GM21619 (cell line): ENCODE measurements at regions not wholly inside any gene's neighbourhood (a gene's known extent, or its start where the extent isn't known, plus 50 kb on each side); places are given as distances from the start of the nearest gene placed in this dataset.
"Not testable (repeated sequence)": the region's sequence is repeated elsewhere in the genome, so short reads cannot be mapped to it uniquely, and the experiment has no call there.

Experiments
- ATAC-seq: cut with Tn5 transposase; IDR thresholded peaks from one replicate; pipeline ENCODE4 v1.9.1; 2021; ENCODE audit not compliant: unreplicated experiment

- no peak for ATAC-seq
Observed at GRCh38 chr5:173496129-173496882, 120.1 kb downstream of the BOD1 start.

DNA sequence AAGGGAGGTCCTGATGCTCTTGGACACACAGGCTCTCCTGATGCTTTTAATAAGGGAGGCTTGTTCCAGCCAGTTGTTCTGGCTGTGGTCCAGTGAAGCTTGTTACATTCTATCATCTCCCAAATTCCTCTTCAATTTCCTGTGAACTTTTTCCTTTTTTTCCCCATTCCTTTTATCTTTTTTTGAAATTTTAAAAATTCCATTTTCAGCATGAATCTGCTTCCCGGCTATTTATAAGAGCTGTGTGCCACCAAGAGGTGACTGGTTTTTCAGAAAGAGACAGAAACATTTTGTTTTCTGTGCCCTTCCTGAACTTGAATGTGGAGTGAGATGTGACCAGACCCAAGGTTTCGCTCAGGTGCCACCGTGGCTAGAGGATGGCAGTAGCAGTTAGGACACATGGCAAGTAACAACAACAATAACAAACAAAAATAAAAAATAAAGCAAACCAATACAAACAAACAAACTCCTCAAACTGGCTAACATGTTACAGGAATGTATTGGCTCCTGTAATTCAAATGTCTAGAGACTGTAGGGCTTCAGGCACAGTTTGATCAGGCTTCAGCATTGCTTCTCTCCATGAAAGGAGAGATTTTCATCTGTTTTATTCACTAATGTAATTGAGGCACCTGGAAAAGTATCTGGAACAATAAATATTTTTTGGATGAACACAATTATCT is 121.1 kb downstream of the BOD1 start:
- ATAC-seq = no peak

DNA sequence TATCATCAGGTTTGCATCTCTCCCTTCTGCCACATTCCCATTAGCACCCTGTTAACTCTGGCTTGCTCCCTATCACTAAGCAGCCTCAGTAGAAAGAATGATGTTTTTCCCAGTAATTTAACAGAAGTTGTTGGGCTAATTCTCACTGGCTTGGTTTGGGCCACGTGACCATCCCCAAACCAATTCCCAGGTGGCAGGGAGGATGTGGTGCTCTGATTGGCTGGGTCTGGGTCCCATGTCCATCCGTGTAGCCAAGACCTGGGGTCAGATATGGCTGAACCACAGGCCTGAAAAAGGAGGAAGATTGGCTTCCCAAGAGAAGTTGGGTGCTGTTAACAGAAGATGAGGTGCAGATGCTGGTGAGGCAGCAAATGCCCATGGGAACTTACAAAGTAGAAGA is 122.0 kb downstream of the BOD1 start:
- no peak for ATAC-seq

DNA sequence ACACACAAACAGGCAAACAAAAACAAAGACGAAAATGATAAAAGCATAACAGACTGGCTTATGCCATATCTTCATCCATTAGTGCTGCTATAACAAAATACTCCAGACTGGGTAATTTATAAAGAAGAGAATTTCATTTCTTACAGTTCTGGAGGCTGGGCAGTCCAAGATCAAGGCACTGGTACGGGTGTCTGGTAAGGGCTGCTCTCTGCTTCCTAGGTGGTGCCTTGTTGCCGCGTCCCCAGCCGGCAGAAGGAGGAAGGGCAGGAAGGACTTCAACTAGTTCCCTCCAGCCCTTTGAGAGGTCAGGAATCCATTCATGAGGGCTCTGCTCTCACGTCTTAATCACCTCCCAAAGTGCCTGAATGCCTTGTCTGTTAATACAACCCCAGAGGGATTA is 122.6 kb downstream of the BOD1 start:
- no peak for ATAC-seq

- ATAC-seq = no peak
Observed at GRCh38 chr5:173493040-173493439, 123.4 kb downstream of the BOD1 start.

DNA sequence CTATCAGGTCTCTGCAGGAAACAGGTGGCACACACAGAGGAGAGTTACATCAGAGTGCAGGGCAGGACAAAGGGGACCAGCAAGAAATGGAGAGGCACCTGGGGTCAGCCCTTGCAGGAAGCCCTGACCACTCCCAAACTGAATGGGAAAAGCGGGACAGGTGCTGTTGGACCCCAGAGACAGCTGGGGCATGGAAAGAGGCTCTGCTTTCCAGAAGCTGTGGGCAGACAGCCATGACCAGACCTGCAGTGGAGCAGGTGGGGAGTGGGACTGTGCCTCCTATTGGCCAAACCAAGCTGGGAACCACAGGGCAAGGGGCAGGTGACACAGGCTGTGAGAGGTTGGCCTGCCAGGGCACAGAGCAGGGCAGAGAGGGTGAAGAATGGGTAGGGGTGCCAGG is 125.8 kb downstream of the BOD1 start:
- no peak for ATAC-seq

DNA sequence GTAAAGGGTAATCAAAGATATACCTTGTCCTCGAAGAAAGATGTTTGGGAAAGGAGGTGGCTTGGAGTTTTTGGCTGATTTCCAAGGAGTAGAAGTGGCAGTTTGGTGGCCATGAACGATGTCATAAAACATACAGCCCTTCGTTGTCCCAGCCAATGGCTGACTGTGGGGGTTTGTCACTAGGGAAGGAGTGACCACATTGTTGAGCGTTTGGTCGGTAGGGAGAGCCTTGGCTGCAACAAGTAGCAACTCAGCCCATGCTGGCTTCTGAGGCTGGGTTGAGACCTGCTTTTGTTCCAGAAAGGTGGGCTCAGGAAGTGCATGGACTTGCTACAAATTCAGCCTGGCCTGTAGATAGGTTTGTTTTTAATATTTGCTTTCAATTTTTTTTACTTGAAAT is 128.3 kb downstream of the BOD1 start:
- ATAC-seq = no peak

DNA sequence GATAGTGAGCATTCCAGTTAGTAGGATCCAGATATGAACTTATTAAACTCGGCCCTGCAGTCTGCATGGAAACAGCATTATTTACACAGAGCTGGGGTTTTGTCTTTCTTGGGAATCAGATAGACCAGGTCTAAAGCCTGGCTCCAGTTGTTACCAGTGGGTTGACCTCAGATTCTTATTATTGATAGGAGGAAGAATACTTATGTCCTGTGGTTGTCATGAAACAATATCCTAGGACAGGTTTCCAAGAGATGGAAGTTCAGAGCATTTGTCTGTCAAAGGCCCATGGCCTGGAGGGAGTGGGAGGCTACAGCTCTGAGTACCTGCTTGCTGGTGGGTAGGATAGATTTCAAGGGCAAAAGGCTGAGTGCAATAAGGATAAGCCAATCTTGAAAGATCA is 129.2 kb downstream of the BOD1 start:
- no peak for ATAC-seq

DNA sequence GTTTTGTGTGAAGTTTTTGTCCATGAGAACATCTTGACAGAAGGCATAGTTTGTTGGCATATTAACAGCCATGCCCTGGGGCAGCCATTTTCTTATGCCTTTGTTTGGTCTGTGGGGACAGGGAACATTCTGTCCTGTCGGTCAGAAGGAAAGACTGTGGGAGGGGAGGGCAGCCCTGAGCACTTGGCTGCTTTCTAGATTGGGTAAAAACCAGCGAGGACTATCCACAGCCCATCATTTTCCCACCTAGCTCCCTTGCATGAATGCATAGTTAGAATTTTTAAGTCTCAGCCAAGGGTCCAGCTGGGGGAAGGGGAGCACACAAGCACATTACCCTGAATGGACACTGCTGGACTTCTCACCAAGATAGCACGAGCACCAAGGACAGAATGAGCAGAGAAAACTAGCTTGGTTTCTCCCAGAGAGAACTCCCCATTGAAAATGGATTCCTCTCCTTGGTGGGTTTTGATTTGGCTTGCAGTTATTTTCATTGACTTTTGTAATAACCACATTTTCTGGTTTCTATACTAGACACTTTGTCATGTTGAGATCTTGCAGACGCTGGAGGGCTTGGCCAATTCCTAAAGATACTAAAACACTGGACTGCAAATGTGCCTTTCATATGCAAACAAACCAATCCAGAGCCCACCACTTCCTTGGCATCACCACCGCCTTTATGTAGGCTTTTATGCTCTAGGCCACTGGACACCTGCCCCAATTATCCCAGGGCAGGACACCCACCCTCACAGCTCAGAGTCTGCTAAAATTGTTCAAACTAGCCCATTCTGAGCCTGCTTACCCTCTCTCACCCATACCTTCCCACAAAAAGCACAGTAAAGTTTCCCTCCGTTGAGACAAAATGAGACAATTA is 129.9 kb downstream of the BOD1 start:
- no peak for ATAC-seq

- no peak for ATAC-seq
Observed at GRCh38 chr5:173484569-173484968, 131.9 kb downstream of the BOD1 start.

- not testable (repeated sequence) for ATAC-seq
Observed at GRCh38 chr5:173483599-173483998, 132.9 kb downstream of the BOD1 start.

DNA sequence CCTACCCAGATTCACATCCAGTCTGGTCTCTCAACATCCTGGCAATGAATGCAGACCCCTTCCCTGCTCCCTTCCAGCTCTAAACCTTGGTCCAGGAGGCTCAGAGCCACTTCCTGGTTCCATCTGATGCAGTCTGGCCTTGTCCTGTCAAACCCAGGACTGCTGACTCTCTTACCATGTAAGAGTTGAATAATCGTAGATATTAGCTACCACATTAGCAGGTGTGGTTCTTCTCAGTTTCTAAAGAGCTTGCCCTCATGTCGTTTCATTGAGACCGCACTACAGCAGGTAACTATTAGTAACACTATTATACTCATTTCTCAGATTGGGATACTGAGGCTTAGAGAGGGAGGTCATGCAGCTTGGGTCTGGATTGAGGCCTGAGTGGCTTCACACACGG is 133.3 kb downstream of the BOD1 start:
- no peak for ATAC-seq

DNA sequence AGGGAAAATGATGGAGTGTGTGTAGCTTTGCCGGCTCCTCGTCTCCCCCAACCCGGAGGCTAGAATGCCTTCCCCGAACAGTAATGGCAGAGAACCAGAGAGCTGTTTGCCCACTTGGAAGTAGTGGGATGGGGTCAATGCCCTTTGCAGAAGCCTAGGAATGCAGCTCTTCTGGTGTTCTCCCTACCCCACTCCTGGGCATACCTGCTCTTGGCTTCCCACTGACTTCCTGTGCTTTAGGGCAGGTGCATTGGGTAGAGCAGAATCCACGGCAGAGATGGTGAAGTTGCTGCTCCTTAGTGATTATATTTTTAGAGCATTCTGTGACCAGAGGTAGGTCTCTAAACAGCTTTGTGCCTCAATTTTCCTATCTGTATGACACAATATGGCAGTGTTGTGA is 134.6 kb downstream of the BOD1 start:
- no peak for ATAC-seq

DNA sequence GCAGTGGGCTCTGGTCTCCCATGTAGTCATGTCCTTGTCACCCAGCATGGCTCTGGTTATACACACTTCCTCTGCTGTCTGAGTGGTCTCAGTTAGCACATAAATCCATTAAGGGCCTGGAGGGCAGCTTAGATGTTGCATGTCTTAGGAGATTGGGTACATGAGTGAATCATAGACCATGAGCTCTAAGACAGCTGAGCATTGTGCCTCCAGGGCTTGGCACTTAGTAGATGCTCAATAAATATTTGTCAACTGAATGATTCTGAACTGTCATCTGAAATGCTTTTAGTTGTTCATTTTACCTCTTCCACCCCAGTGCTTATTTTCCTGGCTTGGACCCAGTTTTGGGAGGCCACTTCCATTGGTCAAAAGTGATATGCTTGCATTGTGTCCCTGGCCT is 135.6 kb downstream of the BOD1 start:
- ATAC-seq = no peak

GRCh38 chr5:173479711-173480110 is 136.7 kb downstream of the BOD1 start:
- ATAC-seq = no peak

GRCh38 chr5:173477345-173478040 is 139.0 kb downstream of the BOD1 start:
- no peak for ATAC-seq

DNA sequence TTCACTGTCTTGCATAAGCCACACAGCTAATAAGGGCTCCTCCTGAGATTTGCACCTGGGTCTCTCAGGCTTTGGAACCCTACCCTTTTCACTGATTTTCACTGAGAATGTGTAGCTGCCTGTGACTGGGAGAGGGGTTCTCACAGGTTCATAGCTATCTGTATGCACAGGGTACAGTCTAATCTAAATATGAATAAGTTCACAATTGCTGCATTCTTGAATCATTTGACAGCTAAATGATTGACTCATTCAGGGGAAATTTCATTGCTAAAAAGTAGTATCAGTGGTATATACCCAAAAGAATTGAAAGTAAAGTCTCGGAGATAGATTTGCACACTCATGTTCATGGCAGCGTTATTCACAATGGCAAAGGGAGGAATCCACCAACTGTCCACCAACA is 140.7 kb downstream of the BOD1 start:
- no peak for ATAC-seq

GRCh38 chr5:173474881-173475287 is 141.6 kb downstream of the BOD1 start:
- no peak for ATAC-seq

GRCh38 chr5:173473288-173473687 is 143.2 kb downstream of the BOD1 start:
- no peak for ATAC-seq

DNA sequence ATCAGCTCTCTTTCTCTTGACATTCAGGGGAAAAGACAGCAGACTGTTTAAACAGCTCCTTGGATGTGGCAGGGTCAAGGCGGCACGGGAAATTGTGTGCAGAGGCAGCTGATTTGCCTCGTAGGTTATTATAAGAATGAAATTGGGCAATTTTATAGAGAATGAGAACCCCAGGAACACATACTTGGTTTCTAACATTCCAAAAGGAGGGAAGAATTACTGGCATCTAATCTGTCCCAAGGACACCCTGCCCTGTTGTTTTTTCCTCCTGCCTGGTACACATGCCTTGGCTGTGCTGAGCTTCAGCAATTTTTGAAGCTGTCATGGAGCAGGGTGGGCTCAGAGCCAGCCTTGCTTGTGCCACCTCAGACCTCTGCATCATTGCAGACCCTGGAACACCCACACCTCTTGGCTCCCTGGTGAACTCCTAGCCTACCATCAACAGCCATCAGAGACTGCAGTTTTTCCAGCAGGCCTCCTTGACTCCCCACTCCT is 143.6 kb downstream of the BOD1 start:
- no peak for ATAC-seq

DNA sequence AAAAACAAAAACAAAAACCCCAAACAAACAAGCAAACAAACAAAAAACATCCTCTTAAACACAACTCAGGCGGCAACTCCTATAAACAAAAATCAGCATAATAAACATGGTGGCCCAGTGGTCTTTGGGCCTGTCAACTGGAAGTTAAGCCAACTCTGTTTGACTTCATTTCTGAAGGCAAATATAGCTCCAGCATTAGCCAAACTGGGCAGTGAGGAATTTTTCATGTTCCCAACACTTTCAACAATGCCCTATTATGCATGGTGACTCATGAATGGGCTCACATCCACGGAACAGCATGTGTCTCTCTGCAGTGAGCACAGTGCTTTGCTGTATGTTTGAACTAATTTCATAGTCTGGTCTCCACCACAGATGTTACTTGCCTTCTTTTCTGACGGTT is 143.9 kb upstream of the STC2 start:
- no peak for ATAC-seq
